SK-N-SH (cell line): ENCODE measurements at regions not wholly inside any gene's neighbourhood (a gene's known extent, or its start where the extent isn't known, plus 50 kb on each side); places are given as distances from the start of the nearest gene placed in this dataset.

Source experiments
- CTCF ChIA-PET: fragments of 300-600, 350-600 bp; formaldehyde crosslinking; extraction: SDS; loops from one replicate; lab custom pipeline; 2021; lab: Yijun Ruan, JAX
- POLR2A ChIA-PET: fragments of 350-600 bp; sonication (Branson Sonifier 250); formaldehyde crosslinking; extraction: SDS; loops from one replicate; lab custom pipeline; 2020; ENCODE audit warnings: antibody characterized with exemption, inconsistent platforms; lab: Yijun Ruan, JAX
- DNase-seq: peaks from one replicate; pipeline ENCODE4 v3.0.0; 2012
- H2AFZ ChIP-seq: fragments of 200-600 bp; sonication (generic); 2 replicates; pipeline ENCODE4 v1.8.1; 2016; ENCODE audit warnings: antibody characterized with exemption, mild to moderate bottlenecking, low read depth
- H3F3A ChIP-seq: fragments of 200-600 bp; sonication (generic); replicated peaks from 2 replicates; pipeline ENCODE3; 2016; ENCODE audit warnings: antibody characterized with exemption, mild to moderate bottlenecking; ENCODE audit not compliant: insufficient read depth
- H3K27ac ChIP-seq, 2 experiments: fragments of 200-500 bp in 1 of 2; fragments of 200-600 bp in 1 of 2; sonication (Bioruptor generic) in 1 of 2; sonication (generic), shearing (Covaris generic) in 1 of 2; 2 replicates each; pipeline versions ENCODE4 v1.5.1 to v1.6.1; 2014 to 2016; ENCODE audit warnings: low read depth in 2 of 2, inconsistent platforms in 1 of 2, low read length in 1 of 2, mild to moderate bottlenecking in 1 of 2, mixed read lengths in 1 of 2
- H3K27me3 ChIP-seq: fragments of 200-600 bp; sonication (generic), shearing (Covaris generic); 2 replicates; pipeline ENCODE4 v1.6.1; 2016; ENCODE audit warnings: mixed run types; ENCODE audit not compliant: insufficient read depth
- H3K36me3 ChIP-seq, 2 experiments: fragments of 200-500 bp in 1 of 2; fragments of 200-600 bp in 1 of 2; sonication (Bioruptor generic) in 1 of 2; sonication (generic) in 1 of 2; replicated peaks in 1 of 2; 2 replicates each; pipeline versions ENCODE3 to v1.5.1; 2014 to 2016; ENCODE audit warnings: low read length in 1 of 2, mild to moderate bottlenecking in 1 of 2; ENCODE audit not compliant: insufficient read depth in 2 of 2, control insufficient read depth in 1 of 2
- H3K4me1 ChIP-seq, 2 experiments: fragments of 200-500 bp in 1 of 2; fragments of 200-600 bp in 1 of 2; sonication (Bioruptor generic) in 1 of 2; sonication (generic), shearing (Covaris generic) in 1 of 2; 2 replicates each; pipeline versions ENCODE4 v1.5.1 to v1.6.1; 2014 to 2016; ENCODE audit warnings: low read depth in 1 of 2, low read length in 1 of 2, mixed run types in 1 of 2; ENCODE audit not compliant: insufficient read depth in 2 of 2, control insufficient read depth in 1 of 2
- H3K4me2 ChIP-seq: fragments of 200-600 bp; sonication (generic), shearing (Covaris generic); 2 replicates; pipeline ENCODE4 v1.6.1; 2017; ENCODE audit warnings: mixed run types
- H3K4me3 ChIP-seq, 2 experiments: fragments of 200-500 bp in 1 of 2; fragments of 200-600 bp in 1 of 2; sonication (Bioruptor generic) in 1 of 2; sonication (generic), shearing (Covaris generic) in 1 of 2; 2 replicates each; pipeline versions ENCODE4 v1.5.1 to v1.8.1; 2014 to 2016; ENCODE audit warnings: low read depth in 2 of 2, inconsistent platforms in 1 of 2, low read length in 1 of 2, mild to moderate bottlenecking in 1 of 2, mixed read lengths in 1 of 2, moderate library complexity in 1 of 2
- H3K79me2 ChIP-seq: fragments of 200-600 bp; sonication (generic); 2 replicates; pipeline ENCODE4 v1.8.1; 2017; ENCODE audit warnings: mild to moderate bottlenecking; ENCODE audit not compliant: insufficient read depth
- H3K9ac ChIP-seq: fragments of 200-600 bp; sonication (generic); 2 replicates; pipeline ENCODE4 v1.6.1; 2017; ENCODE audit warnings: mixed run types
- H3K9me2 ChIP-seq: fragments of 200-600 bp; sonication (generic); 2 replicates; pipeline ENCODE4 v1.6.1; 2017; ENCODE audit warnings: mixed run types
- H3K9me3 ChIP-seq: fragments of 200-600 bp; sonication (generic); 2 replicates; pipeline ENCODE4 v1.6.1; 2017; ENCODE audit warnings: mixed run types, mild to moderate bottlenecking, moderate library complexity
- H4K20me1 ChIP-seq: fragments of 200-600 bp; sonication (generic); 2 replicates; pipeline ENCODE4 v1.6.1; 2017; ENCODE audit warnings: mild to moderate bottlenecking, mixed run types; ENCODE audit not compliant: insufficient read depth
- CTCF ChIP-seq: fragments of 200-600 bp; sonication (generic); IDR thresholded peaks from 2 replicates; pipeline ENCODE4 v1.6.1; 2017; ENCODE audit warnings: antibody characterized with exemption, mild to moderate bottlenecking, moderate library complexity
- EP300 ChIP-seq, 2 experiments: IDR thresholded peaks; 2 replicates each; pipeline versions ENCODE4 v1.4.0 to v1.6.1; 2012; ENCODE audit warnings: borderline replicate concordance in 1 of 2, low read depth in 1 of 2, low read length in 1 of 2
- FOXM1 ChIP-seq: IDR thresholded peaks from 2 replicates; pipeline ENCODE4 v1.4.0; 2012; ENCODE audit warnings: low read depth, mild to moderate bottlenecking
- GABPA ChIP-seq: IDR thresholded peaks from 2 replicates; pipeline ENCODE4 v1.4.0; 2012; ENCODE audit warnings: low read depth, mild to moderate bottlenecking
- MAX ChIP-seq: IDR thresholded peaks from 2 replicates; pipeline ENCODE4 v1.4.0; 2012; ENCODE audit warnings: low read depth
- NFIC ChIP-seq: IDR thresholded peaks from 2 replicates; pipeline ENCODE4 v1.4.0; 2012; ENCODE audit warnings: borderline replicate concordance
- RCOR1 ChIP-seq: fragments of 150-350 bp; IDR thresholded peaks from 2 replicates; pipeline ENCODE4 v1.6.1; 2017; ENCODE audit warnings: antibody characterized with exemption, low read length
- REST ChIP-seq: IDR thresholded peaks from 2 replicates; pipeline ENCODE4 v1.6.1; 2012; ENCODE audit warnings: mild to moderate bottlenecking, low read depth, low read length, moderate library complexity
- RFX5 ChIP-seq: IDR thresholded peaks from 2 replicates; pipeline ENCODE4 v1.6.1; 2012; ENCODE audit warnings: mild to moderate bottlenecking, improper control_type of control experiment, low read length
- RXRA ChIP-seq: IDR thresholded peaks from 2 replicates; pipeline ENCODE4 v1.4.0; 2012; ENCODE audit warnings: low read depth, mild to moderate bottlenecking, borderline replicate concordance
- TAF1 ChIP-seq: IDR thresholded peaks from 2 replicates; pipeline ENCODE4 v1.6.1; 2012; ENCODE audit warnings: low read depth, mild to moderate bottlenecking, low read length, moderate library complexity, borderline replicate concordance
- USF1 ChIP-seq: IDR thresholded peaks from 2 replicates; pipeline ENCODE4 v1.4.0; 2012; ENCODE audit warnings: low read depth, borderline replicate concordance

- Histone ChIP-seq H3K36me3 (no peaks in the 10 kb centered on the region), H3K9me3 (no peaks in the 10 kb centered on the region), H3F3A (no peaks in the 10 kb centered on the region), H2AFZ (no peak overlapping the region), H3K27me3 (no peaks in the 10 kb centered on the region), H3K9ac (no peak overlapping the region), H3K4me1 (no peaks in the 10 kb centered on the region), H3K4me2 (no peak overlapping the region), H4K20me1 (no peaks in the 10 kb centered on the region), H3K27ac (no peak overlapping the region), H3K9me2 (no peaks in the 10 kb centered on the region), H3K79me2 (no peaks in the 10 kb centered on the region), H3K4me3 (no peak overlapping the region)
- CTCF ChIA-PET, result no interaction called here
- POLR2A ChIA-PET, result no interaction called here
- TF ChIP-seq RXRA (no peak), RFX5 (no peak), TAF1 (no peak), EP300 (IDR thresholded peaks at IDR 0.05; ENCODE audit: borderline replicate concordance in 1 of 2, low read depth in 1 of 2, low read length in 1 of 2) (no peak), FOXM1 (no peak), REST (no peak), GABPA (no peak), USF1 (no peak), NFIC (no peak), CTCF (no peak), MAX (no peak), RCOR1 (no peak)
- DNase-seq, result no peak
Observed at GRCh38 chr2:41152318-41152717, 700.4 kb upstream of the SLC8A1 start.
